Caco-2 (cell line): ENCODE measurements at regions not wholly inside any gene's neighbourhood (a gene's known extent, or its start where the extent isn't known, plus 50 kb on each side); places are given as distances from the start of the nearest gene placed in this dataset.

ENCODE experiments used
- BruUV-seq: library from RNA; stranded (reverse); fragments of 400-500 nt; replicated peaks from 2 replicates; lab custom pipeline; 2021; lab: Mats Ljungman, UMichigan
- CTCF ChIA-PET: fragments of 300-600 bp; sonication (Branson Sonifier 250); formaldehyde crosslinking; loops from one replicate; lab custom pipeline; 2022; ENCODE audit warnings: antibody characterized with exemption; lab: Charles Lee
- POLR2A ChIA-PET: fragments of 300-600 bp; sonication (Branson Sonifier 250); formaldehyde crosslinking; loops from one replicate; lab custom pipeline; 2022; ENCODE audit warnings: antibody characterized with exemption; lab: Charles Lee
- DNase-seq, 2 experiments: peaks; one replicate each; pipeline versions ENCODE4 v3.0.0 to v3.0.0-alpha.2; 2020 to 2022
- H3K27me3 ChIP-seq: replicated peaks from 2 replicates; pipeline ENCODE4 v1.6.0; 2011; ENCODE audit warnings: low read length; ENCODE audit not compliant: control insufficient read depth, insufficient read depth
- H3K36me3 ChIP-seq: 2 replicates; pipeline ENCODE4 v1.5.1; 2011; ENCODE audit warnings: low read length; ENCODE audit not compliant: control insufficient read depth, insufficient read depth
- H3K4me1 ChIP-seq: fragments of 250-450 bp; sonication (Bioruptor Pico); 2 replicates; pipeline ENCODE4 v1.5.1; 2020; ENCODE audit warnings: mild to moderate bottlenecking
- H3K4me3 ChIP-seq: 2 replicates; pipeline ENCODE4 v1.5.1; 2011; ENCODE audit warnings: low read depth, mild to moderate bottlenecking, control low read depth, low read length
- H3K9me3 ChIP-seq: fragments of 250-450 bp; sonication (Bioruptor Pico); 2 replicates; pipeline ENCODE4 v1.5.1; 2020; ENCODE audit warnings: mild to moderate bottlenecking, moderate library complexity
- H3K27ac Mint-ChIP-seq: one replicate; pipeline ENCODE4 v1.8.0; 2022; ENCODE audit warnings: mixed read lengths; ENCODE audit not compliant: unreplicated experiment
- H3K27me3 Mint-ChIP-seq: one replicate; pipeline ENCODE4 v1.8.0; 2022; ENCODE audit warnings: mixed read lengths; ENCODE audit not compliant: insufficient read depth, unreplicated experiment
- H3K36me3 Mint-ChIP-seq: one replicate; pipeline ENCODE4 v1.8.0; 2022; ENCODE audit warnings: mild to moderate bottlenecking, mixed read lengths; ENCODE audit not compliant: insufficient read depth, unreplicated experiment
- H3K4me1 Mint-ChIP-seq: one replicate; pipeline ENCODE4 v1.8.0; 2022; ENCODE audit warnings: low read depth, mixed read lengths; ENCODE audit not compliant: unreplicated experiment
- H3K4me3 Mint-ChIP-seq: one replicate; pipeline ENCODE4 v1.8.0; 2022; ENCODE audit warnings: mild to moderate bottlenecking, moderate library complexity, mixed read lengths; ENCODE audit not compliant: unreplicated experiment
- H3K9me3 Mint-ChIP-seq: one replicate; pipeline ENCODE4 v1.8.0; 2022; ENCODE audit warnings: mixed read lengths; ENCODE audit not compliant: unreplicated experiment
- CTCF ChIP-seq, 2 experiments: fragments of 200-600 bp in 1 of 2; IDR thresholded peaks; 1 replicate in 1 of 2; 2 replicates in 1 of 2; pipeline versions ENCODE4 v1.5.1 to v1.8.0; 2011 to 2022; ENCODE audit warnings: antibody characterized with exemption in 1 of 2, control low read depth in 1 of 2, inconsistent platforms in 1 of 2, low read depth in 1 of 2, low read length in 1 of 2, mild to moderate bottlenecking in 1 of 2, moderate library complexity in 1 of 2; ENCODE audit not compliant: insufficient read depth in 1 of 2, severe bottlenecking in 1 of 2, unreplicated experiment in 1 of 2
- intact Hi-C: fragments of 100-400 bp; cut with micrococcal nuclease; formaldehyde crosslinking; loops from one replicate; pipeline ENCODE4 v1.10.0; 2022; ENCODE audit not compliant: unreplicated experiment

- H3K4me1 ChIP-seq: no peaks in the 10 kb centered on the region
- no peak overlapping the region for H3K4me3 ChIP-seq
- POLR2A ChIA-PET: no interaction called here
- CTCF ChIA-PET: no interaction called here
- Mint-ChIP-seq H3K36me3 (no peaks in the 10 kb centered on the region), H3K27me3 (peaks cover 8% of the 10 kb centered on the region), H3K9me3 (no peaks in the 10 kb centered on the region), H3K27ac (no peak overlapping the region), H3K4me1 (no peaks in the 10 kb centered on the region), H3K4me3 (no peak overlapping the region)
- no peak for TF ChIP-seq CTCF (IDR thresholded peaks at IDR 0.05; ENCODE audit: insufficient read depth in 1 of 2, low read depth in 1 of 2, low read length in 1 of 2, severe bottlenecking in 1 of 2, unreplicated experiment in 1 of 2)
- no TSS peak for BruUV-seq
- no peaks in the 10 kb centered on the region; the same call in 1 of the 2 replicates for H3K27me3 ChIP-seq
- no peak for DNase-seq
- H3K36me3 ChIP-seq: no peaks in the 10 kb centered on the region
- intact Hi-C loops: no loop called here
- H3K9me3 ChIP-seq: no peaks in the 10 kb centered on the region
Measured at GRCh38 chr13:57991041-57991440, 359.5 kb downstream of the PCDH17 start.

GRCh38 chr13:57992416-57992815, 360.9 kb downstream of the PCDH17 start:
- Mint-ChIP-seq H3K27me3 (peaks cover 10% of the 10 kb centered on the region), H3K4me3 (no peak overlapping the region), H3K9me3 (no peaks in the 10 kb centered on the region), H3K27ac (no peak overlapping the region), H3K36me3 (no peaks in the 10 kb centered on the region), H3K4me1 (no peaks in the 10 kb centered on the region)
- intact Hi-C loops: no loop called here
- Histone ChIP-seq H3K36me3 (no peaks in the 10 kb centered on the region), H3K27me3 (no peaks in the 10 kb centered on the region; the same call in 1 of the 2 replicates), H3K4me1 (no peaks in the 10 kb centered on the region), H3K9me3 (no peaks in the 10 kb centered on the region), H3K4me3 (no peak overlapping the region)
- no peak for DNase-seq
- TF ChIP-seq CTCF (IDR thresholded peaks at IDR 0.05; ENCODE audit: insufficient read depth in 1 of 2, low read depth in 1 of 2, low read length in 1 of 2, severe bottlenecking in 1 of 2, unreplicated experiment in 1 of 2): no peak
- BruUV-seq: no TSS peak
- POLR2A ChIA-PET: no interaction called here
- CTCF ChIA-PET: no interaction called here

- Mint-ChIP-seq H3K4me3 (no peak overlapping the region), H3K27ac (no peak overlapping the region), H3K27me3 (peaks cover 10% of the 10 kb centered on the region), H3K9me3 (no peaks in the 10 kb centered on the region), H3K4me1 (no peaks in the 10 kb centered on the region), H3K36me3 (no peaks in the 10 kb centered on the region)
- Histone ChIP-seq H3K36me3 (no peaks in the 10 kb centered on the region), H3K27me3 (no peaks in the 10 kb centered on the region; the same call in 1 of the 2 replicates), H3K4me3 (no peak overlapping the region), H3K4me1 (no peaks in the 10 kb centered on the region), H3K9me3 (no peaks in the 10 kb centered on the region)
- no peak for DNase-seq
- no peak for TF ChIP-seq CTCF (IDR thresholded peaks at IDR 0.05; ENCODE audit: insufficient read depth in 1 of 2, low read depth in 1 of 2, low read length in 1 of 2, severe bottlenecking in 1 of 2, unreplicated experiment in 1 of 2)
- ChIA-PET CTCF (no interaction called here), POLR2A (no interaction called here)
- BruUV-seq: no TSS peak
- intact Hi-C loops: no loop called here
Measured at GRCh38 chr13:57996717-57997116, 365.2 kb downstream of the PCDH17 start.
